GM21717 (cell line): ENCODE measurements at regions not wholly inside any gene's neighbourhood (a gene's known extent, or its start where the extent isn't known, plus 50 kb on each side); places are given as distances from the start of the nearest gene placed in this dataset.

Source experiments
- ATAC-seq: cut with Tn5 transposase; IDR thresholded peaks from one replicate; pipeline ENCODE4 v1.9.1; 2021; ENCODE audit warnings: mild to moderate bottlenecking, moderate library complexity; ENCODE audit not compliant: unreplicated experiment

DNA sequence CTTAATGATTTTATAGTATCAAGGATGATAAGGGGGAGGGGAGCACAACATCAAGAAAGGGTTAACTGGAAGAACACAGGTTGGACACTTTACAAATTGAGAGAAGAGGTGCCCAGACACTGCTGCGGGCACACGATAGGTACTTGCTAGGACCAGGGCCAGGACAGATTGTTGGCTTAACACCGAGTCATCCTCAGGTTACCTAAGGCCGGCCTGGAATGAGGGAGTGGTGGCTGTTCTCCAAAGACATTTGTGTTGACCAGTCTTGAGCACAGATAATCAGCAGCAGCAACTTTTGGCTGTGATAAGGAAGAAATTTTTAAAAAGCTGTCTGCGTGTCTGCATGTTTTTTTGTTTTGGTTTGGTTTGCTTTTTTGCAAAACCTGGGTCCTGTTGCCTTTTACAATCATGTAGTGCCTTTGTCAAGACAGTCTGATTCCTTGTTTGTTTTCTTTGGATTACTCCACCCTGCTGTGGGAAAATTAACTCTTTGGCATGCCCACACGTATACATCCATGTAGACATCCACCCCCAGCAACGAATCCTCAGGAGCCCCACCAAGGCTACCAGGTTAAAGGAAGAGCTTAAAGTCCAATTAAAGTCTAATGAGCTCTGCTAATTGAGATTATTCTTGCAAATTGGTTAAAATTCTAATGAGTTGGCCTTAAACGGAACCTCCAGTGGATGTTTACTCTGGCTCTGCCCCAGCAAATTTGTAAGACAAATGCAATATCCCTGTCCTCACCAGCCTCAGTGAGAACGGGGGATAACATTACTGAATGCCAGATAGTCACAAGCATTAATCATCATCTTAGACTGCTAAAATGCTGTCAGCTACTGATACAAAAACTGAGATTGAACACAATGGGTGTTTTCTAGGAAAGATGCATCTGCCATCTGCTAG lies 382.3 kb downstream of the ACTL7B start:
- no peak for ATAC-seq

DNA sequence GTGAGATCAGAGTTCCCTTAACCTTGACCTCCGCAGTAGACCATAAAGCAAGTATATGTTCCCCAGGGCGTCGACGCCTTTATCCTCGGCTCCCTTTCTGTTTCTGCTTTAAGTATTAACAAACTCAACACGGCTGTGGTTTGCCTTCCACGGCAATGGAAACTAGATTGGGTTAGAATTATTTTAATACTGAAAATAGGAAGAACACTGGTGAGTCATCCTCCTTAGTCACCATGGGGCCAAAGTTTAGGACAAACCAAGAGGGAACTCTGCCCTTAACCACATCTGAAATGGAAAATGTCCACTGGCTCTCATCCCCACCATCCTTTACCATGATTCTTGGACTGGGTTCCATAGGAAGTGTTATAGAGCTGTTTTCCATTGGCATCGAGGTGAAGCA lies 386.1 kb downstream of the ACTL7B start:
- ATAC-seq: no peak

- peak; percentile 66 for ATAC-seq
These were observed 387.4 kb downstream of the ACTL7B start for GRCh38 chr9:108468364-108468763.

- no peak for ATAC-seq
These were observed 388.0 kb downstream of the ACTL7B start for GRCh38 chr9:108467653-108468324.

DNA sequence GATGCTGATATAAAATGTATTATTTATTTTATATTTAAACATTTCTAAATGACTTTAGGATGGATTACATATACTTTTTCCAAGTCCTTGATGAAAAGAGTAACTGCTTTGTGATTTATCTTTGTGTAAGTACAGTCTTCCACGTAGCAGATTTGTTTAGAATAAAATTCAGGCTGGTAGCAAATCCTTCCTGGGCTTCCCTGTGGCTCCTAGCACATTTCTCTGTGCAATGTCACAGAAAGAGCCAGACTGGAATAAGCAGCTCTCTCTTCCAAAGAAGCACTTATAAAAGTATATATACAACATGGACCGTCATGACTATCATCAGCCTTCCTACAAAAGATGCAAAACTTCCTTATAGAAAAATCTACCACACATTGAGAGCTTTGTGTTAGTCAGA lies 388.6 kb downstream of the ACTL7B start:
- ATAC-seq: no peak

- ATAC-seq: no peak
These were observed 389.5 kb downstream of the ACTL7B start for GRCh38 chr9:108466304-108466703.

DNA sequence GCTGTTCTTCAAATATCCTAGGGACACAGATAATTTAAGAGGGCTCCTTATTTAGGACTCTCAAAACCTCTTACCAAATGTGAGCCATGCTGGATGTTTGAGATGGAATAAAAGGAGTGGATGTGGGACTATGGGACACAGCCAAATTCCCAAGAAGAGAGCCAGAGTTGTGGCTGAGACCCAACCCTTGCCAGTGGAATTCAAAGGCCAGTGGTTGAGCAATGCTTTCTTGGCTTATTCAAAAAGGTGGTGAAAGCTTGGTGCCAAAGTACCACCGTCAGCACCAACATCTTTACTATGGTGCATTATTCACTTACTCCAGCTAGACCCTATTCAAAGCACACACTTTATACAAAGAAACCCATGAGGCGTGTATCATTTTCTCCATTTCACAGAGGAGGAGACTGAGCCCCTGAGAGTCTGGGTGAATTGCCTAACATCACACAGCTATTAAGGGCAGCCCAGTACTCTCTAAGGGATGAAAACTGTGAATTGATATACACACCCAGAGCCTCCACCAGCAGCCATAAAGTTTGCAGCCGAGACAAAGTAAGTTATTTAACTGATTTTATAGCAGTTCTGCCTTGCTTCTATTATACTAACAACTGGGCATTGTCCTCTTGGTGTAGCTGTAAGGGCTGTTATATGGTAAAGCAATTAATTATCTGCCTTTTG lies 391.7 kb downstream of the ACTL7B start:
- no peak for ATAC-seq

DNA sequence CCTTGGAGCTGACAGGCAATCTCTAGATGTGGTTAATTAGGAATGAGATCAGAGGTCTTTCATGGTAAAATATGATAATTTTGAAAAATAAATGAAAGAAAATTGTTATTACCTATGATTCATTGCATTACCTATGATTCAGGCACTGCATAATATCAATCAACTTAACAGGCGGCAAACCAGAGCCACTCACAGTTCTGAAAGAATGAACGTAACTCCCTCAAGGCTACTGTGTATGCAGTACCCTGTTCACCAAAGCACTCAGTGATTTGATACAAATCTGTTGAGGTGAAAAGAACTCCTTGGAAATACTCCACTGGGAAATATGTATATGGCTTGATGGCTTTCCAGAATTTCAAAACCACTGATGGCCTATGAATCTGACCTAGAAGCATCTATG lies 398.9 kb downstream of the ACTL7B start:
- ATAC-seq: no peak

GRCh38 chr9:108445431-108446071 lies 410.2 kb downstream of the ACTL7B start:
- ATAC-seq: no peak

GRCh38 chr9:108444400-108445358 lies 411.1 kb downstream of the ACTL7B start:
- no peak for ATAC-seq

DNA sequence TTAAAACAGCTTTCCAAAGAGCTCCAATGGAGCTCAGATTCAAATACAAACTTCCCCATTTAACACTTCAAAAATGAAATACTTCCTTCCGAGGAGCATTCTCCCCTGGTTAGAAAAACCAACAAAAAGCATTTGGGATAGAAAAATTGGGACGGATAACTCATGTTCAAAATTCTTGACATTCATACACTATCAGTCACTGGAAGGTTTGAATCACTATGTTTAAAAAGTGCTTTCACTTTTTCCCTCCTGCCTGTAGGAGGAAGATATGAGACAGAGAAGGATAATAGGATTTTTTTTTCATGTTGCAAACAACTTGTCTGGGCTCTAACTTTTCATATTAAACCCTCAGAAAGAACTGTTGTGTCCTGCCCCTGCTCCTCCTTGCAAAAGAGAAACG lies 412.0 kb downstream of the ACTL7B start:
- no peak for ATAC-seq

- no peak for ATAC-seq
These were observed 412.7 kb downstream of the ACTL7B start for GRCh38 chr9:108443019-108443633.

- ATAC-seq: no peak
These were observed 413.2 kb downstream of the ACTL7B start for GRCh38 chr9:108442627-108443018.

DNA sequence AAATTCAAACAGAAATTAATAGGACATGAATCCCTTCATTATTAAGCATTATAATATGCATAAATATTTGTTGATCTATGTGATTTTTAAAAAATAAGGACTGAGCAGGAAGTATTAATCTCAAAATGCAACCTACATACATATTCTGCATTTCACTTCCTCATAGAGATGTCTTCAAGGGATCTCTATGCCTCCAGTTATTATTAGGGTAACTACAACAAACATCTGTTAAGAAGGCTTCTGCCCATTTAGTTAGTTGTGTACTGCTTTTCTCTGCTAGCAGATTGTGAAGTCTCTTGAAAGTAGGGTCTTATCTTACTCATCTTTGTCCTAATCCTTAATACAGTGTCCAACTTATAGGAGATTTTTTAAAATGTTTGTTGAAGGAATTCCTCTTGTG lies 414.1 kb downstream of the ACTL7B start:
- no peak for ATAC-seq

GRCh38 chr9:108441251-108441650 lies 414.5 kb downstream of the ACTL7B start:
- no peak for ATAC-seq

- ATAC-seq: no peak
These were observed 415.8 kb downstream of the ACTL7B start for GRCh38 chr9:108439947-108440346.

DNA sequence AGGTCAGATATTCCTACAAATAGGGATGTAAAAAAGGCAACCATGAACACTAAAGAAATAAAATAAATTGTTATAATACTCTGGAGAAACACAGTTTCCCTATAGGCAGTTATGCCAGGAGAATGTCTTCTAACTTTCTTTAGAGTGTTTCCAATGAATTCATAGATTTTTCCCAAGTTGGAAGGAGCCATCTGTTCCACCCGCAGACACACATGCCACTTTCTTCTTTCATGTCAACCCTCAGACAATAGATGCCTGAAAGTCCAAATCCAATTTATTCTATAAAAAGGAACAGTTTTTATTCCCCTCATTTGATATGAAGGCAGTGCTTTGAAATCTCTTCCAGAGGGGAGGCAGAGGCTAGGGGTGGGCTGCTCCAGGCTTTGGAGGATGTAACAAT lies 418.1 kb downstream of the ACTL7B start:
- ATAC-seq: no peak

DNA sequence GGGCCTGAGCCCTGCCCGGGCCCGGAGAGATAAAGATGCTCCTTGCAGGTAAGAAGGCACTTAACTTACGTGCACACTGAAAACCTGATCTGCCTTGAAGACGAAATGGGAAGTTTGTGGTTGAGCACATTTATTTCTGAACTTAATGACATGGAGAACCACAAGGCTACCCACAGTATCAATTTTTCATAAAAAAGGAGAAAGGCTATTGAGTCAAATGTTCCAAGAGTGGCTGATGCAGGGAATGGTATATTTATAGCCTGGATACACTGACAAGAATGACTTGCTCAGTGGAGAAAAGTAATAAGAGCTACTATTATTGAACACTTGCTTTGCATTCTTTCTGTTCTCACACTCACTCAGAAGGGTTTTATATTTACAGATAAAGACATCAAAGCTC lies 419.3 kb downstream of the ACTL7B start:
- no peak for ATAC-seq

DNA sequence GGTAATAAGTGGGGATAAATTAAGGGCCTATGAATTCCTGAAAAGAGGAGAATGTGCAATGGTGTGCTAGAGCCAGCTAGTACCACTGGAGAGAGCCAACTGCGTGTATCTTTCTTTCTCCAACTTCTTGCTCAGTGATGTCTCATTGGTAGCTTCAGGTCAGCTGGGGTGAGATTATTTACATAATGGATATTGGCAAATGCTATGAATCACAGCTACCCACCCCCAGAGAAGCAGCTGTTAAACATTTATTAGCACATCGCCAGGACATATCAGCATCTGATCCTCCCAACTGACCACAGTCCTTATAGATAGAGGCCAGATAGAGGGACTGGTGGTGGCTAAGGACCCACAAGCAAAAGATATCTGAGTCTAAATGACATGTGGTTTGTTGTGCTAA lies 421.3 kb downstream of the ACTL7B start:
- ATAC-seq: no peak

- ATAC-seq: no peak
These were observed 421.8 kb downstream of the ACTL7B start for GRCh38 chr9:108434036-108434435.
